Kidney epithelial cell (primary cell): ENCODE measurements at regions not wholly inside any gene's neighbourhood (a gene's known extent, or its start where the extent isn't known, plus 50 kb on each side); places are given as distances from the start of the nearest gene placed in this dataset.

Experiments
- DNase-seq: peaks from one replicate; pipeline ENCODE4 v3.0.0-alpha.2; 2010; ENCODE audit warnings: low read depth
- H3K27me3 ChIP-seq: 2 replicates; pipeline ENCODE4 v1.6.0; 2011; ENCODE audit warnings: low read length; ENCODE audit not compliant: control insufficient read depth, insufficient read depth
- H3K36me3 ChIP-seq: 2 replicates; pipeline ENCODE4 v1.5.1; 2011; ENCODE audit warnings: low read length; ENCODE audit not compliant: control insufficient read depth, insufficient read depth
- H3K4me3 ChIP-seq: 2 replicates; pipeline ENCODE4 v1.5.1; 2011; ENCODE audit warnings: low read depth, mild to moderate bottlenecking, control low read depth, low read length
- TF ChIP-seq, protein P1 (sequence below): IDR thresholded peaks from 2 replicates; pipeline ENCODE4 v1.5.1; 2011; ENCODE audit warnings: mild to moderate bottlenecking, moderate library complexity, low read length, control low read depth, inconsistent platforms; ENCODE audit not compliant: insufficient read depth, poor library complexity, severe bottlenecking

DNA sequence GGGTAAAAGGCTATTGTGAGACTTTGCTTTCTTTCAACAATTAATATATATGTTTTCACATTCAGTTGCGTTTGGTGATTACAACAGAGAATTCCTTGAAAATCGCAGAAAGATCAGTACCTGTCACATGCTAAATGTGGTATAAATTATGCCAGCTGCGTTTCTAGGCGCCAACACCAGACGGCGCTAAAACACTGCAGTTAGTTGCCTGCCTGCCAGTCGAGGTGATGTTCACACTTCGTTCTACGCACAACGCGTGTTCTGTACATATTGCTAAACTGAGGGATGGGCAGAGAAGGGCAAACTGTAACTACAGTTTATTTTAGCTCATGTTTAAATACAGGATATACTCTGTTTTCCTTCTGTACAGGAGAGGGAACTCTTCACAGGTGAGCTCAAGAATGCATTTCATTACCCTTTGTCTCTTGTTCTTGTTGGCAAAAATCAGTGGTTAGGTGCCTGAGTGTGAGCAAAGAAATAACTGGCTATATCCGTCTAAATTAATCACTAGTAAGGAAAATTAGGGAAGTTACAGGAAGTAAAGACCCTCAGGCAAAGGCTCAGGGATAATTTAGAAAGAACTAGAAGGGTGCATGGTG, 100.1 kb upstream of the RGS17 start:
- Histone ChIP-seq H3K36me3 (no peaks in the 10 kb centered on the region), H3K4me3 (no peak overlapping the region), H3K27me3 (no peaks in the 10 kb centered on the region)
- TF ChIP-seq, protein P1, sequence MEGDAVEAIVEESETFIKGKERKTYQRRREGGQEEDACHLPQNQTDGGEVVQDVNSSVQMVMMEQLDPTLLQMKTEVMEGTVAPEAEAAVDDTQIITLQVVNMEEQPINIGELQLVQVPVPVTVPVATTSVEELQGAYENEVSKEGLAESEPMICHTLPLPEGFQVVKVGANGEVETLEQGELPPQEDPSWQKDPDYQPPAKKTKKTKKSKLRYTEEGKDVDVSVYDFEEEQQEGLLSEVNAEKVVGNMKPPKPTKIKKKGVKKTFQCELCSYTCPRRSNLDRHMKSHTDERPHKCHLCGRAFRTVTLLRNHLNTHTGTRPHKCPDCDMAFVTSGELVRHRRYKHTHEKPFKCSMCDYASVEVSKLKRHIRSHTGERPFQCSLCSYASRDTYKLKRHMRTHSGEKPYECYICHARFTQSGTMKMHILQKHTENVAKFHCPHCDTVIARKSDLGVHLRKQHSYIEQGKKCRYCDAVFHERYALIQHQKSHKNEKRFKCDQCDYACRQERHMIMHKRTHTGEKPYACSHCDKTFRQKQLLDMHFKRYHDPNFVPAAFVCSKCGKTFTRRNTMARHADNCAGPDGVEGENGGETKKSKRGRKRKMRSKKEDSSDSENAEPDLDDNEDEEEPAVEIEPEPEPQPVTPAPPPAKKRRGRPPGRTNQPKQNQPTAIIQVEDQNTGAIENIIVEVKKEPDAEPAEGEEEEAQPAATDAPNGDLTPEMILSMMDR, result peak; percentile 98
- DNase-seq, result peak; percentile 5

GRCh38 chr6:153218184-153218792, 87.2 kb upstream of the RGS17 start:
- TF ChIP-seq, protein P1, result no peak
- Histone ChIP-seq H3K27me3 (no peaks in the 10 kb centered on the region), H3K4me3 (no peak overlapping the region), H3K36me3 (no peaks in the 10 kb centered on the region)
- DNase-seq, result no peak

GRCh38 chr6:153216789-153217188, 85.7 kb upstream of the RGS17 start:
- no peak overlapping the region for H3K4me3 ChIP-seq
- no peaks in the 10 kb centered on the region for H3K27me3 ChIP-seq
- H3K36me3 ChIP-seq, result no peaks in the 10 kb centered on the region
- TF ChIP-seq, protein P1, result no peak
- DNase-seq, result no peak

DNA sequence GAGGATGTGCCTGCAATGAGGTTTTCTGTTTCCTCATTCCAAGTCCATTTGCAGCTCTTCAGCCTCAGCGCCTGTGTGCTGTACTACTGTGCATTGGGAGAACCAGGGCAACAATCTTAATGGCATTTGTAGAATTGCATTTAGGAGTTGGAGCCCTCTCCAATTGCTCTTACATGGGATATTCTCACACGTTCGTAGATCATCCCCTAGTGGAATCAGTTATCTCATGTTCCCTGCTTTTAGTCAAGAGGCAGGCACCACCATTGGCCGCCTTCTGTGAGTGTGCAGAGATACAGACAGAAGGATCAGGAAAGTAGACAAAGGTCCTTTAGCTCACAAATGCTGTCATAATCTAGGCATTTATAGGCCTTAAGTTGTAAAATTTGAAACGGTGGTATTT, 84.2 kb upstream of the RGS17 start:
- Histone ChIP-seq H3K4me3 (no peak overlapping the region), H3K27me3 (no peaks in the 10 kb centered on the region), H3K36me3 (no peaks in the 10 kb centered on the region)
- TF ChIP-seq, protein P1, result no peak
- no peak for DNase-seq

DNA sequence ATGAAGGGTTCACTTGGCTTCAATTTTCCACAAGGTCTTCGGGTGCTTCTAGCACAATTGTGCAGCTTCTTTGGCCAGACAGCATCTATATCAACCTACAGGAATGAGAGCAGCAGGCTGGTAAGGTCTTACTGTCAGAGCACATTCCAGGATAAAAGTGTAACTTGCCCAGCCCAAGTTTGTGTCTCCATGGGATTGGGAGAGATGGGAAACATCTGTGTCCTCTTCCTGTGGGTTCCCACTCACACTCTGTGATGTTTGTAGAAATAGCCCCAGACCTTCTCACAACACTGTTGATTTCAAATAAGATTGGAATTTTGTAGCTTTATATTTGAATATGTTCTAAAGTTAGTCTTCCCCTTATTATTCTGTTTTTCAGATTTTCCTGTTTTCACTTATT, 83.4 kb upstream of the RGS17 start:
- Histone ChIP-seq H3K4me3 (no peak overlapping the region), H3K27me3 (no peaks in the 10 kb centered on the region), H3K36me3 (no peaks in the 10 kb centered on the region)
- no peak for DNase-seq
- TF ChIP-seq, protein P1, result no peak

GRCh38 chr6:153210083-153210482, 79.0 kb upstream of the RGS17 start:
- no peaks in the 10 kb centered on the region for H3K36me3 ChIP-seq
- TF ChIP-seq, protein P1, result no peak
- H3K4me3 ChIP-seq, result no peak overlapping the region
- H3K27me3 ChIP-seq, result no peaks in the 10 kb centered on the region
- no peak for DNase-seq
